ENCODE measurements at regions not wholly inside any gene's neighbourhood (a gene's known extent, or its start where the extent isn't known, plus 50 kb on each side); places are given as distances from the start of the nearest gene placed in this dataset.

DNA sequence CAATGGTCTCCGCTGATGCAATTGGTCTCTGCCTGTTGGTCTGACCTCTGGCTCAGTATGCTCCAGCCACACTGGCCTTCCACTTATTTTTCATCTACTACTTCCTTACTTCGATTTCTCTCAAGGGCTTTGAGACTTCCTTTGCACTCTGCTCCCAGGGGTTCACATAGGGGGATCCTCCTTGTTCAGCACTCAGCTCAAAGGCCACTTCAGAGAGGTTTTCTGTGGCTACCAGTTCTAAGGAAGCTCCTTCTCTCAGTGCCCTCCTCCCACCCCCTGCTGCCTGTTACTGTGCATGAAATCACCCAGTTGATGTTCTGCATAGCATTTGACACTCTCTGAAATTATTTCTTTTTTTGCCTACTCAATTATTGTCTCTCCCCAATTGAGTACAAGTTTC lies 476.4 kb downstream of the HS3ST3B1 start:
- DNase-seq (ENCODE audit: extremely low read depth, low read depth, low spot score), result no peak

DNA sequence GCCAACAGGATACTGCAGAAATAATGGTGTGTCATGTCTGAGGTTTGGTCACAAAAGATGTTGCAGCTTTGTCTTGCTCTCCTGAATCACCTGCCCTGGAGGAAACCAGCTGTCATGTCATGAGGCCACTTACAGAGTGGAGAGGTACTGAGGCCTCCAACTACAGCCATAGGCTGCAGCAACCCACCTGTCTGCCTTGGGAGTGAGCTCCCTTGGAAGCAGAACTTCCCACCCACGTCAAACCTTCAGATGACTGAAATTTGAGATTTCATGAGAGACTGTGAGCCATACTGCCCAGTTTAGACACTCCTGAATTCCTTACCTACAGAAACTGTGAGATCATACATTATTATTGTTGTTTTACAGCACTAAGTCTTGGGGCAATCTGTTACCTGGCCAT lies 475.9 kb downstream of the HS3ST3B1 start:
- no peak for DNase-seq (ENCODE audit: extremely low read depth, low read depth, low spot score)

DNA sequence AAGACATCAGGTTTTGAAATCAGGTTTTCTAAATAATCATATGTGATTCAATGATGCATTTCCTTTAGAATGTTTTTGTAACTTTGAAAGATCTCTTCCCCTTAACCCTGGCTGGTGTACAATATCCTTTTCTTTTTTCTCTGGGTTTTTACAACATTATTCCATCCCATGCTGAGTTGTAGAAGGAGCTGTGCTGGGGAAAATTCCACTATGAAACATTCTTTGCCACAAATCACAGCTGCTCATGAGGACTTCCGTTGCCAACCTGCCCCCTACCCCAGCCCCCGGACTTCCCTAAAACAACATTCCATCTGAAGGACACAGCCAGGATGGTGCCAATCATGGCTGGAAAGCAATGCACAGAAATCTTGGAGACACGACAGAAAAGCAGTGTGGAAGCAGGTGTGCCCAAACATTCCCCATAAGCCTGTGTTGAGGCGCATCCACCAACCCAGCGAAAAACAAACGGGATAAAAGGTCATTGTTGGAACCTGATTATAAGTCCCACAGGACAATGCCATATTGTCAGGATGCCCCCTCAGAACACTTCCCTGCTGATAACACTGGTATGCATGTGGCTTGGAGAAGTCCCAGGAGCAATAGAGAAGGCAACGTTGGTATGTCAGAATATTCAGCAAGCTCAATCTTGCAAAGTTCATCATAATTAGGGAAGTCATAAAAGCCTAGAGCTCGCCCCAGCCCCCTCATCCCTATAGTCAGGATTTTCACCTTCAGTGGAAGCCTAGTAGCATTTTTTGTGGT lies 475.0 kb downstream of the HS3ST3B1 start:
- DNase-seq (ENCODE audit: extremely low read depth, low read depth, low spot score), result no peak

DNA sequence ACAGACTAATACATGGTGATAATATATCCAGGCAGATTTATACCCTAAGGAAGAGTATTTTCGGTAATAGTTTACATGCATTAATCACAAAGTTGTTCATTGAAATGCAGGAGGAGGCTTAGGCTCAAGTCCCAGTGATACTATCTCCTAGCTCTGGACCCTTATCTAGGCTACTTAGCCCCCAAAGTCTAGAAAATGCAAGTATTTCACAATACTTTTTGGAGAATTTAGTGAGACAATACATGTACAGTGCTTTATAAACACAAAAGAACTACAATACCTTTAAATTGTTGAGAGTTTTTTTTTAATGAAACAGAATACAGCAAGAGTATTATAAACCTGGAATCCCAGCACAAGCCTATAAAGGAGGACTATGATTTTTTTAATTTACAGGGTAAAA lies 473.9 kb downstream of the HS3ST3B1 start:
- DNase-seq (ENCODE audit: extremely low read depth, low read depth, low spot score), result no peak

DNA sequence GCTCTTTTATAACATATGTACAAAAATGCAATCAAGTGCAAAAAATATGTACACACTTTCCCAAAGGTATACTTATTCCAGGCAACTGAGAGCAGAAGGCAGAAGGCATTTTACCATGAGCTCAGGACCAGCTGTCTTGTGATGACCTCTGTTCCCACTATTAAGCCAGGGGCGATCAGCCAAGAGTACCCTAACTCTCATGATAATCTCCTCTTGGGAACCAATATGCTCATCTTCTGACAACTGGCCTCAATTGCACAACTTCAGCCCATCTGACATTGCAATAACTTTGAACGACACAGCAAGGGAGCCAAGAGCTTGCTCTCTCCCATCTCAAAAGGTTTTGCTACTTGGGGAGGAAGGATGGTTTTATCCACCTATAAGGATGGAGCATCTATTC lies 471.9 kb downstream of the HS3ST3B1 start:
- no peak for DNase-seq (ENCODE audit: extremely low read depth, low read depth, low spot score)

DNA sequence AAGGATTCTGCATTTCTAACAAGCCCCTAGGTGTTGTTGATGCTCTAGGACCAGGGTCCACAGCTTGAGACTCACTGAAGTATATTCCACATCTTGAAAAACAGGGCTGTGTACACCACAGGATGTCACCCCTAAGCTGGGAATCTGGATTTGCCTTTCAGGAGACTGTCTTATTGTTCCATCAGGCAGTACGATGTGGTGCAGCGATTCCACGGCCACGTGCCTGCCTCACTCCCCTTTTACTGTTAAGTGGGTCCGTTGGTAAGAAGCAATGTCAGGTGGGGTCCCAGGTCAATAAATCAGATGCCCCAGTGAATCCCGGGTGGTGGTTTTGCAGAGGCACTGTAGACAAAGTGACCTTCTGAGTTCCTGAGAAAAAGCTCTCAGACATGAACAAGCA lies 470.7 kb downstream of the HS3ST3B1 start:
- no peak for DNase-seq (ENCODE audit: extremely low read depth, low read depth, low spot score)

DNA sequence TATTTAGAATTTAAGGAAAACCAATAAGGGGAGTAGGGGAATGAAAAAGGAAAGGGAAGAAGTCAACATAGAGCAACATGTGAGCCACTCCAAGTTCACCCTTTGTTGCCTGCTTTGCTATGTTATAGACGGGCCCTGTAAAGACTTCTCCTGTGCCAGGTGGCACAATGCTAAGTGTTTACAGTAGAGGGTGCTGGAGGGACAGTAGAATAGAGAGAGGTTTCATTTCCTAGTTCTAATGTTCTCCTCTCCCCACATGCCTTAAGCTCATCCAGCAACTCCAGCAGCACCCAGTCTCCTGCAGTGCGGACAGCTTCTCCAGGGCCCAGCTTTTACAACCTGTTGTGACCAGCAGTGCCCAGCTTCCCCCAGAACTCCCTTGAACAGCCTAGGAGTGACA lies 468.0 kb downstream of the HS3ST3B1 start:
- DNase-seq (ENCODE audit: extremely low read depth, low read depth, low spot score), result no peak

DNA sequence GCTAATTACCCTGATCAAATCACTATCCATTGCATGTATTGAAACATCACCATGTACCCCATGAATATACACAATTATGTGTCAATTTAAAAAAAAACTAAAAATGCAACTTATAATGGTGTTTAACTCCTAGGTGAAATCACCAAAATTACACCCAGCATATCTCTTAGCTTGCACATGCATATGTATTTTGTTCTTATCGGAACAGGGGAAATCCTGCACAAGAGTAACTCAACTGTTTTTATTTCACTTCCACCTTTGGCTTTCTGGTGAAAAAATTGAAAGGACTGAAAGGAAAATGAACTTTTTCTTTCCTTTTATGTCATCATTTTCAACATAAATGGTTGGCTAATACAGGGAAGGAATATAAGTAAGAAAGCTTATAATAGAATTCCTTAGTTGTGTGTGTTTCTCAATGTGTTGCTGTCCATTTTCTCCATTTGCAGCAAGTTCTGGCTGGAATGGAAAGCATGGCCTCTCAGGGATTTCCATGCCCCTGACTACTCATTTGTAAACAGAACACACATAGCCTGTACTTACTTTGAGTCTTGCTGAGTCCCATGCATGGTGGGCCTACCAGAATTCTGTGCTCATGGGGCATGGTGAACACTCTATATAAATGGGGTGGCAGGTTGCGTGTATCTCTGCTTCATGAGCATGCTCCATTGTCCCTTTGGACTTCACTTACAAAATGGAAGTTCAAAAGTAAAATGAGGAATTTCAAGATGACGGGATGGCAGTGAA lies 462.0 kb downstream of the HS3ST3B1 start:
- DNase-seq (ENCODE audit: extremely low read depth, low read depth, low spot score), result no peak

DNA sequence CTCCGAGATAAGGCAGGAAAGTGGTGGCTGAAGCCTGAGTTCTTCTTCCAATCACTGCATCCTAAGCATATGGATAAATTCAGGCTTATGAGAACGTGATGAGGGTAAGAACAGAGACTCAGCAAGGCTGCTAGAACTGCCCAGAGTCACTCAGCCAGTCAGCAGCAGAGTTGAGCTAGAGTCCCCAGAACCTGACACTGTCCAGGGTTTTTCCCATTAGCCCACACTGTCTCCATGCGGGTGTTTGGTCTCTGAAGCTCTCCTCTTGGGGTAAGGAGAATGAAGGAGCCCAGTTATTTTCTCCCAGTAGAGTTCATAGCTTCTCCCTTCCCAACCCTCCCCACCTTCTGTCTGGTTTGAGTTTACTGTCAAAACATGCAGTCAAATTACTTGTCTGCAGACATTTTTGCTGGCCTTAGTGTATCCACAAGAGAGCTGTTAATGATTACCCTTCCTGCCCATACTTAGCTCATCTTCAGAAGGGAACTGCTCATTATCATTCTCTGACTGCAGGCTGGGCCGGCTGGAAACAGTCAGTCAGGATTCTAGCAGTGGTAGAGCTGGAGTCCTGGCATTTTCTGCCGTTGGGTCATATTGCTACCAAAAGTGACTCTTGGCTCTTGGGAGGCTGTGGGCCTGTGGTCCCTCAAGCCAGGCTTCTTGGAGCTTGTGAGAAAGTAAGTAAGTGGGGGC lies 460.0 kb downstream of the HS3ST3B1 start:
- DNase-seq (ENCODE audit: extremely low read depth, low read depth, low spot score), result no peak

DNA sequence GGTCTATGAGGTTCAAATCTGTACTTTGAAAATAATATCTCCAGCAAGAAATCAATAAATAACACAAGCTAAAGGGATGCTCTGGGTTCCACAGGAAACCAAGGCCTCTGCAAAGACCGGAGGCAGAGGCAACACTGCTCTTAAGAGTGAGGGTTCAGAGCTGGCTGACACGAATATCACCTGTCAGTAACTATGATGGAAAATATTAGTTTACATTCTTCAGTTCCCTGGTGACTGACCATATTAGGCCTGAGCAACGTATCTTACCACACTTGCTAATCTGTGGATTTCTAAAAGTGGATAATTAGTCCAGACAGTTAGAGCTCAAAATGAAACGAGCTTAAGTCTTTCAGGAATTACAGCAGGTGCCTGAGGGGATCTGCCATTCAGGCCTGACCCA lies 459.3 kb downstream of the HS3ST3B1 start:
- DNase-seq (ENCODE audit: extremely low read depth, low read depth, low spot score), result no peak

DNA sequence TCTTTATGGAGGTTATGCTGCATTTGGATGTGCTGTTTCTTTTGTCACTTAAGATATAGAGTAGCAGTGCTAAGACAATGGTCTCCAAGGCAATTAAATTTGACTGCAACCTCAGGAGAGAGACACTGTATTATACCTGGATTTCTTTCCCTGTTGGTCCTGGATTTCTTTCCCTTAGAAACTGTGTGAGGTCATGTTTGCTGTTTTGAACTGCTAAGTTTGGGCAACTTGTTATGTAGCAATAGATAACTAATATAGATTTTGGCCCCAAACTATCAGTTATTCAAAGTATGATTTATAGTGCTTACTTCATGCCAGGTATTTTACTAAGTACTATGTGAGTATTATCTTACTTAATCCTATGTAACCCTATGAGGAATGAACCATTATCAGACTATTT lies 458.4 kb downstream of the HS3ST3B1 start:
- no peak for DNase-seq (ENCODE audit: extremely low read depth, low read depth, low spot score)

DNA sequence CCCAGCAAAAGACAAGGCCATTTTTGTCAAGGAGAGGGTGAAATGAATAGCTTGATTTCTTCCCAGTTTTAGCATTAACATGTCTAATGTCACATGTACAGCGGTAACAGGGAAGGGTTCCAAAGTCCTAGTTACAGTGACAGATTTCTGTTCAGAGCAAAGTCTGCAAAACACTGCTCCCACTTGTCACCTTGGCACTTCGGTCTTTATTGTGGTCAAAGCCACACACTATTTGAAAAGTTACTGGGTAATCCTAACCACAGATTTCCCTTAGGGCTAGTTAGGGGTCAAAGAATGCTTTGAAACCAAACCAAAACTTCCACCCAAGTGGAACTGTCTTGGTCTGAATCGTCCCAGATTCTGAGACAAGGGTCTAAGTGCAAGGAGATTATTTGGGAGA lies 455.6 kb downstream of the HS3ST3B1 start:
- DNase-seq (ENCODE audit: extremely low read depth, low read depth, low spot score), result no peak

DNA sequence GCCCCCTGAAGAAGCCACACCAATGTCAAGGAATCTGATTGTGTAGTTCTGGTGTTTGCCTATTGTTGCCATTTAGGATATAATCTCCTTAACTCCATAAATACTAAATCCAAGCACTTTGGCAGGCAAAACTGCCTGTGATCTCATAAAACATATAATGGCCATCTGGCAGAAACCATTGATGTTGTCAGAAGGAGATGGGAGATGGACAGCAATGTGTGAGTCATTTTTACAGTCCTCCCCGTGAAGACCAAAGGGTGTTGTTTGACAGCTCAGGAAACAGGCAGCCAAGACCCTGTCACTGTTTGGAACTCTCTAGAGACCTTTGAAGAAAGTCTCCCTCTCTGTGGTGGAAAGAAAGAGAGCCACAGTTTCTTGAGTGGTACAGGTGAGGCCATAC lies 454.1 kb downstream of the HS3ST3B1 start:
- no peak for DNase-seq (ENCODE audit: extremely low read depth, low read depth, low spot score)

DNA sequence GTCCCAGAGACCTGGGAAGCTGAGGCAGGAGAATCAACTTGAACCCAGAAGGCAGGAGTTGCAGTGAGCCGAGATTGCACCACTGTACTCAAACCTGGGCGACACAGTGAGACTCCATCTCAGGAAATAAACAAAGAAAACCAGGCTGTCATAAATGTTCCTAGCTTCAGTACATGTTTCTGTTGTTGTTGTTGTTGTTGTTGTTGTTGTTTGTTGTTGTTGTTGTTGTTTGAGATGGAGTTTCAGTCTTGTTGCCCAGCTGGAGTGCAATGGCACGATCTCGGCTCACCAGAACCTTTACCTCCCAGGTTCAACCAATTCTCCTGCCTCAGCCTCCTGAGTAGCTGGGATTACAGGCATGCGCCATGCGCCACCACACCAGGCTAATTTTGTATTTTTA lies 452.5 kb downstream of the HS3ST3B1 start:
- no peak for DNase-seq (ENCODE audit: extremely low read depth, low read depth, low spot score)

DNA sequence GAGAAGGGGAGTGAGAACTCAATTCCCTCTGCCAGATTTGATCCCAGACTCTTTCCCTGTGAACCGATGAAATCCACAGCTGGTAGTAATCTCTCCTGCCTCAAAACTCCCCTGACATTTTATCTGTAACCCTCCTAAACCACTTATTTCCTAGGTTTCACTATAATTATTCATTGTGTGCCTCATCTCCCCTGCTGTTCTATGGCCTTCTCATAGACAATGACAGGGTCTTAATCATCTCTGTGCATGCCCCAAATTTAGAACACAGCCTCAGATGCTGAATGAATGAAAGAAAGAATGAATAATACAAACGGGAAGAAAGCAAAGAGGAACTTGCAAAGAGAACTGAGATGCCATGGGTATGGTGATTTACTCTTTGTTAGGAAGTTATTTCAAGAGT lies 451.1 kb downstream of the HS3ST3B1 start:
- DNase-seq (ENCODE audit: extremely low read depth, low read depth, low spot score), result no peak

DNA sequence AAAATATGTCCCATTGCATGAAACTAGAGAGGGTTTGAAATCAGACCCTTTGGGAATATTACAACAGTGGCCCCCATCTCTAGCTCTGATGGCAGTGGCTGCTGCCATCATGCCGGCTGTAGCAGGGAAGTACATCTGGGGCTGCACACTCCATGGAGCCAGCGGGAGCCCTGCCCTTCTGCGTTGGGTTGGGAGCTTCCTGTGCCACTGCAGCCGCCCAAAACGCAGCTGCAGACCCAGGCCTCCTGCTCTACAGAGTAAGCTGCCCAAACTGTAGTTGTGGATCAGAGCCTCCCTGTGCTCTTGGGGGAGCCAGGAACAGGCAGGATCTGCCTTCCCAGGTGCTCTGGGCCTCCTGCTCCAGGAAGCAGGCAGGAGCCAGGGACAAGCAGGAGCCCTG lies 450.0 kb downstream of the HS3ST3B1 start:
- no peak for DNase-seq (ENCODE audit: extremely low read depth, low read depth, low spot score)

DNA sequence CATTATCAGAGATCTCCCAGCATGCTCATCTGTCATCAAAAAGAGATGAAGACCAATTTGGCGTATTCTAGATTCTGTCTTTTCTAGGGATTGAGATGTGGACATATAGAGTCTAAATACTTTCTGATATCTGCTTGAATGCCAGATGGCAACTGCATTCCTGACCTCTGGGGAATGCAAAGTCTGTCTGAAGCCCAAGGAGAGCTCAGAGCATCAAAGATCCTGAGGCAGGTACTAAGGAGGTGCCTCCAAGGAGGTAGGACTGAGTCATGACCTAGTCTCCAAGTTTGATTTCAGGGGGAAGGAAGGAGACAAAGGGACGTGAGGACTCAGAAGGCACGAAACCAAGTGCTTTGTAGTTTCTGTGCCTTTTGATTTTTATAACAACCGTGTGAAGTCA lies 448.4 kb downstream of the HS3ST3B1 start:
- DNase-seq (ENCODE audit: extremely low read depth, low read depth, low spot score), result no peak

DNA sequence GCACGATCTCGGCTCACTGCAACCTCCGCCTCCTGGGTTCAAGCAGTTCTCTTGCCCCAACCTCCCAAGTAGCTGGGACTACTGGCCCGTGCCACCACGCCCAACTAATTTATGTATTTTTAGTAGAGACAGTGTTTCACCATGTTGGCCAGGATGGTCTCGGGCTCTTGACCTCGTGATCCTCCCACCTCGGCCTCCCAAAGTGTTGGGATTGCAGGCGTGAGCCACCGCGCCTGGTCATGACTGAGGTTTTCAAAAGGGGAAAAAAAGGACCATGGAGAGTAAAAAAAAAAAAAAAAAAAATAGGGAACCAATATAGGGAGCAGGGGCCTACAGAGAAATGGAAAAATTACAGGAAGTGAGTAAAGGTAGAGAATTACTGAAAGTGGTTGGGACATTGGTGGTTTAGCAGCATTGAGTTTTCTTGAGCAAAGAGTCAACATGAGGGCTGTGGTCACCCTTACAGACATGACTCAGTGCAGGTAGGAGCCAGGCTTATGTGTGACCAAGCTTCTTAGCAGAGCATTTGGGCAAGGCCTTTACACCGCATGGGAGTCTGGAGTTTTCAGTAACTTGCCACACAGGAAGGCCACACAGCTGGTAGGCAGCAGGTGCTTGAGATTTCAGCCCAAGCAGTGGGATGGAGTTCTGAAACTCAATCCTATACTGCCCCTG lies 447.3 kb downstream of the HS3ST3B1 start:
- DNase-seq (ENCODE audit: extremely low read depth, low read depth, low spot score), result no peak

DNA sequence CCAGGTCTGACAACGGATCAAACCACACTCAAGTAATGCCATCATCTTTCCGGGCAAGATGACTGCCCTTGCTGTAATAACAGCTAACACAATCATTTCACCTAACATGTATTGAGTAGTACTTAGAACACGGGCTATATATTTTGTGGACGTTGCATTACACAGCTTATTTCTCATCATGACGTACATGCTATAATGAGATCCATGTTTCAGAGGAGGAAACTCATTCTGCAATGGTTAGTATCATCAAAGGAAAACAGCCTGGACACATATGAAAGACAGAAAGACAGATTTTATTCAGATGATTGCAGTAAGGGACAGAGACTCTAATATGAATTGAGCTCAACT lies 446.7 kb downstream of the HS3ST3B1 start:
- no peak for DNase-seq (ENCODE audit: extremely low read depth, low read depth, low spot score)

DNA sequence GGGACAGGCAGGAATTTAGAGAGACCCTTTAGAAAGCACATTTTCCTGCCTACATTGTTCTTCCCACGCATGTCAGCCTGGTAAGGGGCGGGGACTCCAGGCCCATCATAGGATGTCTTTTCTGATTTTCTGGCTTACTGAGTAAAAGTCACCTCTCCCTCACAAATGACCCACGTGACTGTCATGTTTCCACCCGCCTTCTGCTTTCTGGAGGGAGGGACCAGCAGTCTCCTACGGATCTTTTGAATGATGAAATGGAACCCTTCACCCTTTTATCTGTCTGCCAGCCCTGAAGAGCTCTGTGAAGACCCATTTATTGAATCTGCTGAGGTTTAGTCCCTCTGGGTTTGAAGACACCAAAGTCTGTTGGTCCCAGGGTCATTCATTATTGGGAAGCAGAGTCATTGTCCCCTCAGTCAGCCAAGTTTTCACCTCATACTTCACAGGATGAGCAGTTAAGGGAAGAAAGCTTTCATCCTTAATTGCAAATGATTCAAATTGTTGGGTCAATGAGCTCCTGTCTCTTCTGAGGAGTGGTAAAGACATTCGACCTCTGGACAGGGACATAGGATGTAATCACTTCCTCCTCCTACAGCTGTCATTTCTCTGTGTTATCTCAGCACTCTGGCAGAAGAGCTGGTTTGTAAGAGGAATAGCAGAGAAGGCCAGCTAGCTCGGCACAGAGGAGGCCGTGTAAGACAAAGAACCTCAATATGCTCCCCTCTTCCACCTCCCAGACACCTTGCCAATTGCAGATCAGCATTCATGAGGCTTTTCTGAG lies 446.1 kb downstream of the HS3ST3B1 start:
- DNase-seq (ENCODE audit: extremely low read depth, low read depth, low spot score), result no peak

DNA sequence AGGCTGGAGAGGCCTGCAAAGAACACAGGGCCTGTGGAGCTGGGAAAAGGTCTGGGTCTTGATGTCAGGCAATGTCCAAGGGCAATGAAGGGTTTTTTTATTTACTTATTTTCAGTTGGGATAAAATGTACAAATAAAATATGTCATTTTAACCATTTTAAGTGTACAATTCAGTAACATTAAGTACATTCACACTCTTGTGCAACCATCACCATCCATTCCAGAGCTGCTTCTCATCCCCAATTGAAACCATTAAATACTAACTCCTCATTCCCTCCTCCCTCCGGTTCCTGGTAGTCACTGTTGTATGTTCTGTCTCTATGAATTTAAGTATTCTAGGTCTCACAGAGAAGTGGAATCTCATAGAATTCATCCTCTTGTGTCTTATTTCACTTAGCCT lies 444.7 kb downstream of the HS3ST3B1 start:
- DNase-seq (ENCODE audit: extremely low read depth, low read depth, low spot score), result no peak
